ENCODE measurements at regions not wholly inside any gene's neighbourhood (a gene's known extent, or its start where the extent isn't known, plus 50 kb on each side); places are given as distances from the start of the nearest gene placed in this dataset.

DNA sequence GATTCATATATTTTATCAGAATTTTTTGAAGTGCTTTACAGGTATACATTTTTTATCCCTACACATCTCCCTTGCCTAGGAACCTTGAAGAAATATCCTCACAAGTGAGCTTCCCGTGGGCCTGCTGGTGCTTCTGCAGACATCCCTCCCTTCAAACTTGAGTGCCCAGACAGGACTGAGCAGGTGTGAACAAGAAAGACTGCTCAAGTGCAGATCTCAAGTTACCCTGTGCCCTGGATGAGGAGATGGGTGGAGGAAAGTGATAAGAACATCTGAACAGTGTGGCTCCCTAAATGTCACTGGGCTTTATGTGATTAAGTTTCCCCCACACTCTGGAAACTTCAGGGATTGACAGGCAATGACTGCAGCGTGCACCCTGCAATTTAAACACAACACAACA, 209.8 kb downstream of the TLE1 start:
- no peak for TF ChIP-seq MAZ (IDR thresholded peaks at IDR 0.05; ENCODE audit: borderline replicate concordance, low read depth, low read length)
- TF ChIP-seq MAZ (CRISPR knock-in tag; IDR thresholded peaks at IDR 0.05; ENCODE audit: low read depth), result no peak
- no peak for TF ChIP-seq HDAC6 (IDR thresholded peaks at IDR 0.05; ENCODE audit: low read depth, low read length)
